HG02798 (cell line): ENCODE measurements at regions not wholly inside any gene's neighbourhood (a gene's known extent, or its start where the extent isn't known, plus 50 kb on each side); places are given as distances from the start of the nearest gene placed in this dataset.
A peak's percentile ranks its signal among the peaks of the same experiment; 100 is the strongest.
"Not testable (repeated sequence)": the region's sequence is repeated elsewhere in the genome, so short reads cannot be mapped to it uniquely, and the experiment has no call there.

Source experiments
- ATAC-seq: cut with Tn5 transposase; IDR thresholded peaks from one replicate; pipeline ENCODE4 v1.9.1; 2021; ENCODE audit warnings: mild to moderate bottlenecking; ENCODE audit not compliant: unreplicated experiment, poor library complexity

- ATAC-seq = no peak
Measured at GRCh38 chr11:38935941-38936340, 2337.9 kb upstream of the RAG2 start.

DNA sequence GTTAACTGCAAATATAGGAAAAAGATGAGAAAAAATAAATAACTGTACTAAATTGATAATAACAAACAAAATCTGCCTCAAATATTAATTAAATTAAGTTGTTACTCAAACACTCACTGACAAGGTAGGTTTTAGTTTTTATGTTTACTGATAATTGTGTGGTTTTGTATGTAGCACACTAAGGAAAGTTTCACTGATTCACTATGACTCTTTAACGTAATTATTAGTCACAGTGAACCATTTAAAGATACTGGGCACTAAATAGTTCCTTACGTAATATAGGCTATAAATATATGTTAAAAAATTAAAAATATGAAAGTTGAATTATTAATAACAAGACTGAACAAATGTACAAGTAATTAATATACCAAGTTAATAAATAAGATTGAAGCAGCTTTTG is 2330.0 kb upstream of the RAG2 start:
- no peak for ATAC-seq

GRCh38 chr11:38924644-38925043 is 2326.6 kb upstream of the RAG2 start:
- no peak for ATAC-seq

DNA sequence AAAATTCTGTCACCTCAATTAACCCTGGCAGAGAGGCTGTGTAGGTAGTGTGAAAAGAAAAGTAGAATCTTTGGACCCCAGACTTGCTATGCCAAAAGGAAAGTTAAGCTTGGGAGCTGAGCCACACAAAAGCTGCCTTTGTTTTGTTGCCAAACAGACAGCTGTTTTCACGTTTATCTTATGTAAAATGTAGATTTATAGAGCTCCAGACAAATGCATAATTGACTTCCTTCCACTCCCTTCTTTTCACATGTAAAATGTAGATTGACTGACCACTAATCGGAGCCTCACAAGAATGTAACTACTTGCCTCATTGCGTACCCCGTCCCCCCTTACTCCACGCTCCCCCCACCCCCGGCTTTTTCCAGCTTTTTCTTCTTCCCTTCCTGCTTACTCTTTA is 2302.2 kb upstream of the RAG2 start:
- ATAC-seq = no peak

- not testable (repeated sequence) for ATAC-seq
Measured at GRCh38 chr11:38894201-38894600, 2296.2 kb upstream of the RAG2 start.

GRCh38 chr11:38884145-38884865 is 2286.3 kb upstream of the RAG2 start:
- no peak for ATAC-seq

DNA sequence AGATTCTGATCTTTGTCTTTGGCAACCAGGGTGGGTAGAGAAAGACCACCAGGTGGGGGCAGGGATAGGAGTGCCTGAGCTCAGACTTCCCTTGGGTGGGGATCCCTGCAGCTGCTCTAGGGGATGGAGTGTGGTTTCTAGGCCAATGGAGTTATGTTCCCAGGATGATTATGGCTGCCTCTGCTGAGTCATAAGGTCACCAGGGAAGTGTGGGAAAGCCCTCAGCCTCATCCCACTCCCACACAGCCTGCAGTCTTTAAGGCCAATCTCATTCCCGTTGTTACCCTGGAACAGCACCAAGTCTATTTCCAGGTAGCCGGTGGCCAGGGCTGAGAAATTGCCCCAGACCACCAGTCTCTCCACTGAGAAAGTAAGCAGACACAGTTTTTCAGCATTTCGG is 2269.3 kb upstream of the RAG2 start:
- ATAC-seq = no peak

GRCh38 chr11:38865922-38866321 is 2267.9 kb upstream of the RAG2 start:
- no peak for ATAC-seq

GRCh38 chr11:38842991-38843390 is 2245.0 kb upstream of the RAG2 start:
- ATAC-seq = no peak

- no peak for ATAC-seq
Measured at GRCh38 chr11:38839071-38839470, 2241.0 kb upstream of the RAG2 start.

DNA sequence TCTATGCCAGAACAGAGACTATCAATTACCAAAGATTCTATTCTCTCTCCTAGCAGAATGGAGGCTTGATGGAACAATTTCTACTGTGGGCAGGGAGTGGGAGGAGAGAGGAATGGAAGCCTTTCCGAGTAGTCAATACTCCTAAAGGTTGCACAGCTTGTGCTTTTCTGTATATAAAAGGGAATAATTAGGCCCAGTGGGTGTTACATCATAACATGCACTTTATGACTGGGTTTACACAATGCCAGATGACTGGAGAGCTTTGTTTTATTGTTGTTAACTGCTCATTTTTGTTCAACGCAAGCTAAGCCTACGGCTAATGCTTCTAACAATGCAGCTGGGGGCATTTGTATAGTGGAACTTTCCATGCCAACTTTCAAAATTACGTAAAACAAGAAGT is 2237.9 kb upstream of the RAG2 start:
- ATAC-seq = no peak

GRCh38 chr11:38824573-38824972 is 2226.5 kb upstream of the RAG2 start:
- ATAC-seq = no peak

DNA sequence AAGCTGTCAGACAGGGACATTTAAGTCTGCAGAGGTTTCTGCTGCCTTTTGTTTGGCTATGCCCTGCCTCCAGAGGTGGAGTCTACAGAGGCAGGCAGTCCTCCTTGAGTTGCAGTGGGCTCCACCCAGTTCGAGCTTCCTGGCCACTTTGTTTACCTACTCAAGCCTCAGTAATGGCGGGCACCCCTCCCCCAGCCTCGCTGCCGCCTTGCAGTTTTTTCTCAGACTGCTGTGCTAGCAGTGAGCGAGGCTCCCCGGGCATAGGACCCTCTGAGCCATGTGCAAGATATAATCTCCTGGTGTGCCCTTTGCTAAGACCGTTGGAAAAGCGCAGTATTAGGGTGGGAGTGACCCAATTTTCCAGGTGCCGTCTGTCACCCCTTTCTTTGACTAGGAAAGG is 2223.8 kb upstream of the RAG2 start:
- not testable (repeated sequence) for ATAC-seq

DNA sequence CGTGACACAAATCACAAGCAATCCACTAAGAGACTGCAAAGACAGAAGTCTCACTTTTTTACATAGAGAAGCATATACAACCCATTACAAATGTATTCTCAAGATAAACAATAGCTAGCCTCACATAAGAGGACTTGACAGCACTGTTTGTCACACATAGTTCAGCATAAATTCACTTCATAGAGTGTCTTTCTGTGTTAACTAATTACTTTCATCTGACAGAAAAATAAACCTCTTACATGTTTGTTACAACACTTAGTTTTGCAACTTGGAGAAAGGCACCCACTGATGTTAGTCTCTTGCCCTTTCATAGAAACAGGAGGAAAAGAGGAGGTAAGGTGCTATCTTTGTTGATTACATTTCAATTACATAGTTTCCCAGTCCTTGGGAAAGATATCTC is 2221.9 kb upstream of the RAG2 start:
- no peak for ATAC-seq

- no peak for ATAC-seq
Measured at GRCh38 chr11:38818720-38819119, 2220.7 kb upstream of the RAG2 start.

DNA sequence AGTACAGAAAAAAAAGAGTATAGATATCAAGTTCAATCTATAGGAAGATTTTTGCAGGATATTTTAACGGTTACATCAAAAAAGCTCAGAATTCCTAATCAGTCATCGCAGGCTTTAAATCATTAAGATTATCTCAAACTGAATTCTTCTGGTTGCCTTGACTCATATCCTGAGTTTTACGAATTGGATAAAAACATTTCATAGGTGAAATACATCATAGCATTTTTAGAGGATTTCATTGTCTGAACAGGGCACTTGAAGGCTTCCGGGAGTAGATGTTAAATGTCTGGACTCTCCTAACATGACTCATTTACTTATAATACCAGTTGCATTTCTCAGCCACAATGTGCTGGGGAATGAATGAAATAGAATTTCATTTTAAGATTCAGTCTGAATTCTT is 2216.6 kb upstream of the RAG2 start:
- ATAC-seq = no peak

- ATAC-seq = no peak
Measured at GRCh38 chr11:38809521-38809920, 2211.5 kb upstream of the RAG2 start.

- ATAC-seq = no peak
Measured at GRCh38 chr11:38796281-38796680, 2198.2 kb upstream of the RAG2 start.

DNA sequence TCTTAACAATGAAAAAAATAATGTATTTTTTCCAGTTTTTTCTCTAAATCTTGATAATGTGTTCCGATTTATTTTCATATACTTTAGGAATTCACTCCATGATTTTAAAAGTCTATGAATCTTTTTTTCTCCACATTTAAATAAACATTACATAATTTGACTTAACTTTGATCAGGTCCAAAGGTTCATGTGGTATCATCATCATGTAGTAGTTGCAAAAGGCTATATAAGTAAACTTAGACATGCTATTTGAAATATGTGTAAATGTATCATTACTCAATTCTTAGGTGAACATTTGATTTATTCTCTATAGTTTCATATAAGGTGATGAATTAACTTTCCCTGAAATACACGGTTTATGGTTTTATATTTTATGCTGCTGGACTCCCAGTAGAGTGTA is 2197.0 kb upstream of the RAG2 start:
- no peak for ATAC-seq

DNA sequence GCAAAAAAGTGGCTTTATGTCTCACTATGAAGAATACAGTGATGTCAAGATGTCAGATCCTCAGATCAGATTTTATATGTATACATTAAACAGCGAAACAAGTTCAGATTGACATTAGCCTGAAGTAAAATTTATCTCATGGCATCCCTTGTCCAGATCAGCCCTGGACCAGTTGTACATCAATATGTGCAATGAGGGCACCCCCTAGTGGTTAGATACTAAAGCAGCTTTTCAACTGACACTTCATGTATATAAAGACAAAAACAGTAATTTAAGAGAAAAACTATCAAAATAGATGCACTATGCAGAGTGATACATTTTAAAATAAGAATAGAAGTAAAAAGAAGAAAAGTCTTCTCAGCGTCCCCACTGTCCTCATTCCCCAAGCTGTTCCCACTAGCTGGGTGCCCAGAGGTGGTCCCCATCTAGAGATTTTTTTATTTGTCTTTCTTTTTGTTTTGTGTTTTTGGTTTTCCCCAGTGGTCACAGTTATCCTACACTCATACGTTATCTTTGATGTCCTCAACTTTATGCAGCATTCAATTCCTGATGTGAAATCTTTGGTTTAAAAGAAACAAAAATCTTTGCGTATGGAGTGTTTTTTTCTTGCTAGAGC is 2193.4 kb upstream of the RAG2 start:
- peak; percentile 76 for ATAC-seq

GRCh38 chr11:38788561-38788960 is 2190.5 kb upstream of the RAG2 start:
- ATAC-seq = no peak

DNA sequence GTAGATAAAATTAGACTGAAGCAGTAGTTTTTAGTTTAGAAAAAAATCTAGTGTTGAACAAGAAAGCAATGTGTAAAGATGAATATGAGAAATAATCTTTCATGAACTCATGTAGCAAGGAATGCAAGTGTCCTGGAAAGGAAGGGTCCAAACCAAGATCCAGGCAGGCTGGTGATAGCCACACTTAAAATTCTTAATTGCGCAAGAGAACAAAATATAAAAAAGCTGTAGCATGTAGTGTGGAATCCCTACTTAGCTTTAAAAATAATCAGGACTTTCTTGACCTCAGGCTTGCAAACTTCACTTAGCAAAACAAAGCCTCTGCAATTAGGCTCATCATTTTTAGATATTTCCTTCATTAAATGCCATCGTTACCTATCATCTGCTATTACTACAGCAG is 2186.1 kb upstream of the RAG2 start:
- no peak for ATAC-seq
